Tibial artery (tissue), 4 donors: ENCODE measurements at regions not wholly inside any gene's neighbourhood (a gene's known extent, or its start where the extent isn't known, plus 50 kb on each side); places are given as distances from the start of the nearest gene placed in this dataset.

Source experiments
- DNase-seq, 2 donors: peaks; one replicate each; pipeline ENCODE4 v3.0.0-alpha.2; 2019
- H3K27ac ChIP-seq, 2 donors: fragments of 200-600 bp; sonication (generic) in 1 of 2; 1 replicate in 1 of 2; 2 replicates in 1 of 2; pipeline ENCODE4 v1.5.1; 2018 to 2019; ENCODE audit warnings: mild to moderate bottlenecking in 1 of 2
- H3K27me3 ChIP-seq, 2 donors: fragments of 200-600 bp; sonication (generic) in 1 of 2; one replicate each; pipeline versions ENCODE4 v1.5.1 to v1.6.0; 2016 to 2019
- H3K36me3 ChIP-seq, 3 donors: fragments of 200-600 bp; sonication (generic) in 2 of 3; one replicate each; pipeline ENCODE4 v1.5.1; 2016 to 2019; ENCODE audit warnings: mild to moderate bottlenecking in 2 of 3
- H3K4me1 ChIP-seq, 4 donors: fragments of 200-600 bp; sonication (generic) in 2 of 4; 1 replicate in 3 of 4; 2 replicates in 1 of 4; pipeline ENCODE4 v1.5.1; 2016 to 2019
- H3K4me3 ChIP-seq, 2 donors: fragments of 200-600 bp; sonication (generic) in 1 of 2; 1 replicate in 1 of 2; 2 replicates in 1 of 2; pipeline ENCODE4 v1.5.1; 2018 to 2019; ENCODE audit warnings: mild to moderate bottlenecking in 2 of 2
- H3K9me3 ChIP-seq, 3 donors: fragments of 200-600 bp; sonication (generic) in 1 of 3; one replicate each; pipeline ENCODE4 v1.5.1; 2016 to 2019
- intact Hi-C: fragments of 100-400 bp; cut with DNase I; formaldehyde crosslinking; loops from one replicate; pipeline ENCODE4 v1.15.0; 2023; ENCODE audit warnings: low total_unique reads
- TF ChIP-seq, protein P1 (sequence below), 2 experiments: fragments of 200-600 bp in 1 of 2; fragments of 450-650 bp in 1 of 2; IDR thresholded peaks; one replicate each; pipeline ENCODE4 v1.5.1; 2017 to 2019; ENCODE audit warnings: antibody characterized with exemption in 2 of 2, mild to moderate bottlenecking in 1 of 2, moderate library complexity in 1 of 2

DNA sequence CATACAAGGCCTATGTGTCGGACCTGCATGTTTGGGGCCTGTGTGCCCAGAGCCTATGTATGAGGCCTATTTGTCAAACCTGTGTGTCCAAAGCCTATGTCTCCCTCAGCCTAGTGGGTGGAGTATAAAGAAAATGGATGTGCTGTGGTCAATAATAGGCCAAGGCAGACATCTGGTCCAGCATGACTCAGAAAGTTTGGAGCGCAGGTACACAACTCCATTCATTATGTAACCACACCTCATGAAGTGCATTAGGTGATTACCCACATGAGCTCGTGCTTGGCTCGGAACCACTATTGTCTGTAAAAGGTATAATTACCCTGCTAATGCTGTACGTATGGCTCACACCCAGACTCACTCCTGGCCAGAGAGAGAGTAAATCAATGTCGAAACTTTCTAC lies 302.4 kb upstream of the POU3F2 start:
- H3K4me1 ChIP-seq, result no peaks in the 10 kb centered on the region
- no peak overlapping the region for H3K4me3 ChIP-seq
- no peaks in the 10 kb centered on the region for H3K9me3 ChIP-seq
- DNase-seq, result no peak
- H3K36me3 ChIP-seq, result no peaks in the 10 kb centered on the region
- no peak overlapping the region for H3K27ac ChIP-seq
- no peaks in the 10 kb centered on the region for H3K27me3 ChIP-seq
- intact Hi-C loops, result no loop called here
- TF ChIP-seq, protein P1, sequence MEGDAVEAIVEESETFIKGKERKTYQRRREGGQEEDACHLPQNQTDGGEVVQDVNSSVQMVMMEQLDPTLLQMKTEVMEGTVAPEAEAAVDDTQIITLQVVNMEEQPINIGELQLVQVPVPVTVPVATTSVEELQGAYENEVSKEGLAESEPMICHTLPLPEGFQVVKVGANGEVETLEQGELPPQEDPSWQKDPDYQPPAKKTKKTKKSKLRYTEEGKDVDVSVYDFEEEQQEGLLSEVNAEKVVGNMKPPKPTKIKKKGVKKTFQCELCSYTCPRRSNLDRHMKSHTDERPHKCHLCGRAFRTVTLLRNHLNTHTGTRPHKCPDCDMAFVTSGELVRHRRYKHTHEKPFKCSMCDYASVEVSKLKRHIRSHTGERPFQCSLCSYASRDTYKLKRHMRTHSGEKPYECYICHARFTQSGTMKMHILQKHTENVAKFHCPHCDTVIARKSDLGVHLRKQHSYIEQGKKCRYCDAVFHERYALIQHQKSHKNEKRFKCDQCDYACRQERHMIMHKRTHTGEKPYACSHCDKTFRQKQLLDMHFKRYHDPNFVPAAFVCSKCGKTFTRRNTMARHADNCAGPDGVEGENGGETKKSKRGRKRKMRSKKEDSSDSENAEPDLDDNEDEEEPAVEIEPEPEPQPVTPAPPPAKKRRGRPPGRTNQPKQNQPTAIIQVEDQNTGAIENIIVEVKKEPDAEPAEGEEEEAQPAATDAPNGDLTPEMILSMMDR (IDR thresholded peaks at IDR 0.05), result no peak

DNA sequence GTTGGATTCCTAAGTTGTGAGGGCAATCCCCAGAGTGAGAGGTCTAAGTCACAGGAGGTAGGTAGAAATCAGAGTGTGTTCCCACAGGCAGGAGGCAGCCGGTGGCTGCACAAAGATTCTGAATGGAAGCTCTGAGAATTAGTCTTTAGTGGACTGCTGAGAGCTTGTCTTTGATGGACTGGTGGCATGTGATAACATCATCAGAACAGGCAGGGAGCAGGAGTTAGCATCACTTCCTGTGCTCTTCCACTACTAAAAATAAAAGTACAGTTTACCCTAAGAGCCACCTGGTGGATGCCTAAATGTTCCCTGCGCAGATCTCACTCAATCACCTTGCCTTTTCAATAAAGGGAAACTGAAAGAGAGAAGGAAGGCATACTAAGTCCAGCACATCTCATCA lies 294.6 kb upstream of the POU3F2 start:
- Histone ChIP-seq H3K4me3 (no peak overlapping the region), H3K36me3 (no peaks in the 10 kb centered on the region), H3K9me3 (no peaks in the 10 kb centered on the region), H3K27me3 (no peaks in the 10 kb centered on the region), H3K27ac (no peak overlapping the region), H3K4me1 (no peaks in the 10 kb centered on the region)
- DNase-seq, result no peak
- TF ChIP-seq, protein P1 (IDR thresholded peaks at IDR 0.05), result no peak
- intact Hi-C loops, result no loop called here

DNA sequence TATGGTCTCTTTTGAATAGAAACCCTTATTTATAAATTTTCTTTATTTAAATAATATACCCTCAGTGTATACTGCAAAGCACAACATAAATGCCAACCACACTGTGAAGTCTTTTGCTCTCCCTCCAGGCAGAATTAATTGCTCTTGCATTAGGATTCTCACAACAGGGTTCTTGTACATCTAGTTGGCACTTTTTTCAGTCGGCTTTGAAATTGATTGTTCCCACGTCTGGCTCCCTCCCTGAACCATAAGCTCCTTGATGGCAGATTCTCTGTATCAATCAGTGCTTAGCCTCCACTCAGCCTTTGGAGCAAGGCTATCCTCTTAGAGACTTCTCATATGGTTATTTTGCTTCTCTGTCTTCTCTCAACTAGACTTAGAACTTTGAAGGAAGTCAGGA lies 288.0 kb upstream of the POU3F2 start:
- intact Hi-C loops, result no loop called here
- DNase-seq, result no peak
- TF ChIP-seq, protein P1 (IDR thresholded peaks at IDR 0.05), result no peak

DNA sequence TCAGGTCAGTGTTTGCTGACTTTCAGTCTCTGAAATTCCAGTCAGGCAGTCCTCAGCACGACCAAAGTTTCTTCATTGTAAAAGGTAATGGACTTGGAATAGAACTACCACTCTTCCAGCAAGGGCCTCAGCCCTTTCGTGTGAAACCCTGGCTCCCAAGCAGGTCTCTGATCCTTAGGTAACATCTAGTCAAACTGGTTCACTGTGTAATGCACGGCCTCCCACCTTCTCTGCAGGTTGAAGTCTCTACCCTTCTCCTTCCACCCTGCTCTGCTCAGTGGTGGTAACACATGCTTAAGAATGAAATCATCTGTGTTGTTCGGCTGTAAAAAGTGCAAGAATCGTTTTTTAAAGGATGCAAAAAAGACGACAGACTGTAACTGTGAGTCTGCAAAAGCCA lies 287.2 kb upstream of the POU3F2 start:
- Histone ChIP-seq H3K27ac (no peak overlapping the region), H3K4me1 (no peaks in the 10 kb centered on the region), H3K27me3 (no peaks in the 10 kb centered on the region), H3K9me3 (no peaks in the 10 kb centered on the region), H3K36me3 (no peaks in the 10 kb centered on the region), H3K4me3 (no peak overlapping the region)
- DNase-seq, result no peak
- TF ChIP-seq, protein P1 (IDR thresholded peaks at IDR 0.05), result no peak
- intact Hi-C loops, result no loop called here

More for the DNA sequence above, 288.0 kb upstream of the POU3F2 start:
- Histone ChIP-seq H3K36me3 (no peaks in the 10 kb centered on the region), H3K4me1 (no peaks in the 10 kb centered on the region), H3K27ac (no peak overlapping the region), H3K27me3 (no peaks in the 10 kb centered on the region), H3K9me3 (no peaks in the 10 kb centered on the region), H3K4me3 (no peak overlapping the region)

DNA sequence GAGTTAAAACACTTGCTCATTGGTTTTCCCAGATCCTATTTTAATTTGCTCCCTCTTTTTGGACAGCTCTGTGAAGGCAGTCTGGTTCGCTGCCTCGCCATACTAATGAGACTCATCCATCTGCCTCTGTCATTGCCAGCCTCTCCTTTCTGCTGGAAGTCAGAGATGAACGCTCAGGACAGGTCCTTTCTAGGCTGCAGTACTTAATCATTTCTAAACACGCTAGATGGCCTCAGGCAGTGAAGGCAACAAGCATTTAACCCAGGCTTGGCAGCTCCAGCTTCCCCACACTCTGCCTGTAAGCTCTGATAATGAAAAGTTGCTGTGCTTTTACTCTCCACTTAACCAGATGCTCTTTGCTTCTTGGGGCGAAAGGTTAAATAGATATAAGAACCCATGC lies 286.7 kb upstream of the POU3F2 start:
- TF ChIP-seq, protein P1 (IDR thresholded peaks at IDR 0.05), result no peak
- no peak overlapping the region for H3K27ac ChIP-seq
- no peaks in the 10 kb centered on the region for H3K27me3 ChIP-seq
- H3K36me3 ChIP-seq, result no peaks in the 10 kb centered on the region
- H3K9me3 ChIP-seq, result no peaks in the 10 kb centered on the region
- no peak overlapping the region for H3K4me3 ChIP-seq
- no peak for DNase-seq
- intact Hi-C loops, result no loop called here
- no peaks in the 10 kb centered on the region for H3K4me1 ChIP-seq

DNA sequence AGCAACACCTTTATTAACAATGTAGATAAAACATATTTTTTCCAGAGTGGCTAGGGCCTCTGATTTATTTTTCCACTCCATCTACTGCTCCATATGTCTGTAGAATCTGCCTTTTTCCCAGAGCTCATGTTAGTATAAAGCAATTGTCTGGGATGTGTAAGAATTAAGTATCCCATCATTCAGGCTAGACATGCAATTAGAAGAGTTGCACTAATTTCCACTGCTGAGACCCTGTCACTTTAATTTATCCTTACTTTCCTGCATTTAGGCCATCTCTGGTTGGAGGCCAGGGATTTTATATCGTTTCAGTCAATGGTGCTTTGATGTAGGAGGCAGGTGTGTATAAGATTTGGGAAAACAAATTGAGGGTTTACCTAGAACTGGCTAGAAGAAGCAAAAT lies 286.1 kb upstream of the POU3F2 start:
- no peaks in the 10 kb centered on the region for H3K4me1 ChIP-seq
- no peak for DNase-seq
- TF ChIP-seq, protein P1 (IDR thresholded peaks at IDR 0.05), result no peak
- H3K27ac ChIP-seq, result no peak overlapping the region
- H3K36me3 ChIP-seq, result no peaks in the 10 kb centered on the region
- H3K4me3 ChIP-seq, result no peak overlapping the region
- intact Hi-C loops, result no loop called here
- H3K9me3 ChIP-seq, result no peaks in the 10 kb centered on the region
- H3K27me3 ChIP-seq, result no peaks in the 10 kb centered on the region
